WERI-Rb-1 (cell line): ENCODE measurements at regions not wholly inside any gene's neighbourhood (a gene's known extent, or its start where the extent isn't known, plus 50 kb on each side); places are given as distances from the start of the nearest gene placed in this dataset.
"Not testable (repeated sequence)": the region's sequence is repeated elsewhere in the genome, so short reads cannot be mapped to it uniquely, and the experiment has no call there.

ENCODE experiments used
- DNase-seq: peaks from one replicate; pipeline ENCODE4 v3.0.0-alpha.2; 2020
- H3K27ac ChIP-seq: fragments of 250-450 bp; sonication (Bioruptor Pico); 2 replicates; pipeline ENCODE4 v1.5.1; 2020; ENCODE audit warnings: mild to moderate bottlenecking, moderate library complexity
- H3K27me3 ChIP-seq: fragments of 250-450 bp; sonication (Bioruptor Pico); 2 replicates; pipeline ENCODE4 v1.5.1; 2021; ENCODE audit warnings: mild to moderate bottlenecking, low read depth, moderate library complexity; ENCODE audit not compliant: insufficient read depth, severe bottlenecking
- H3K36me3 ChIP-seq: fragments of 250-450 bp; sonication (Bioruptor Pico); 2 replicates; pipeline ENCODE4 v1.5.1; 2020; ENCODE audit warnings: mild to moderate bottlenecking, moderate library complexity
- H3K4me3 ChIP-seq: 2 replicates; pipeline ENCODE4 v1.5.1; 2011; ENCODE audit warnings: low read depth, mild to moderate bottlenecking, control low read depth, low read length
- H3K9me3 ChIP-seq: fragments of 250-450 bp; sonication (Bioruptor Pico); 2 replicates; pipeline ENCODE4 v1.5.1; 2021; ENCODE audit warnings: mild to moderate bottlenecking, moderate library complexity; ENCODE audit not compliant: severe bottlenecking
- CTCF ChIP-seq: IDR thresholded peaks from 2 replicates; pipeline ENCODE4 v1.5.1; 2011; ENCODE audit warnings: low read depth, mild to moderate bottlenecking, control low read depth, inconsistent platforms, low read length

GRCh38 chr7:38331853-38332595, 58.6 kb upstream of the TARP start:
- not testable (repeated sequence) for H3K4me3 ChIP-seq, H3K9me3 ChIP-seq, DNase-seq, H3K27me3 ChIP-seq, H3K36me3 ChIP-seq
- H3K27ac ChIP-seq: peak overlapping the region; percentile 23; the same call in 1 of the 2 replicates

- Histone ChIP-seq H3K27ac (no peak overlapping the region), H3K9me3 (no peaks in the 10 kb centered on the region), H3K36me3 (no peaks in the 10 kb centered on the region), H3K4me3 (no peak overlapping the region), H3K27me3 (no peaks in the 10 kb centered on the region)
- peak; percentile 52 for DNase-seq
- TF ChIP-seq CTCF: peak; percentile 58
Observed at GRCh38 chr7:38330861-38331621, 57.6 kb upstream of the TARP start.

- Histone ChIP-seq H3K27me3 (no peaks in the 10 kb centered on the region), H3K9me3 (no peaks in the 10 kb centered on the region), H3K27ac (no peak overlapping the region), H3K4me3 (no peak overlapping the region), H3K36me3 (no peaks in the 10 kb centered on the region)
- no peak for DNase-seq
- TF ChIP-seq CTCF: no peak
Observed at GRCh38 chr7:38330039-38330438, 56.6 kb upstream of the TARP start.

- TF ChIP-seq CTCF: no peak
- H3K27me3 ChIP-seq: no peaks in the 10 kb centered on the region
- no peaks in the 10 kb centered on the region for H3K9me3 ChIP-seq
- H3K36me3 ChIP-seq: no peaks in the 10 kb centered on the region
- no peak overlapping the region for H3K4me3 ChIP-seq
- no peak for DNase-seq
- no peak overlapping the region for H3K27ac ChIP-seq
Observed at GRCh38 chr7:38329340-38329739, 55.9 kb upstream of the TARP start.

- DNase-seq: no peak
- no peaks in the 10 kb centered on the region for H3K36me3 ChIP-seq
- no peak for TF ChIP-seq CTCF
Observed at GRCh38 chr7:38328814-38329213, 55.4 kb upstream of the TARP start.

GRCh38 chr7:38327637-38328036, 54.2 kb upstream of the TARP start:
- Histone ChIP-seq H3K4me3 (no peak overlapping the region), H3K27me3 (no peaks in the 10 kb centered on the region), H3K36me3 (no peaks in the 10 kb centered on the region), H3K27ac (no peak overlapping the region), H3K9me3 (no peaks in the 10 kb centered on the region)
- DNase-seq: no peak
- TF ChIP-seq CTCF: no peak

More at GRCh38 chr7:38328814-38329213, 55.4 kb upstream of the TARP start:
- H3K4me3 ChIP-seq: no peak overlapping the region
- no peaks in the 10 kb centered on the region for H3K9me3 ChIP-seq
- H3K27ac ChIP-seq: no peak overlapping the region
- no peaks in the 10 kb centered on the region for H3K27me3 ChIP-seq
